K562 (cell line): ENCODE measurements at regions not wholly inside any gene's neighbourhood (a gene's known extent, or its start where the extent isn't known, plus 50 kb on each side); places are given as distances from the start of the nearest gene placed in this dataset.

Experiments used
- EGR1 ChIP-seq: fragments of 450-650 bp; conservative IDR thresholded peaks from 2 replicates; pipeline ENCODE4 v1.6.1; 2017; ENCODE audit warnings: mild to moderate bottlenecking
- KDM2B ChIP-seq: fragments of 250-450 bp; sonication (Bioruptor Pico); IDR thresholded peaks from 2 replicates; pipeline ENCODE4 v1.8.0; 2021; ENCODE audit warnings: mild to moderate bottlenecking, moderate library complexity
- LCOR ChIP-seq: sonication (generic); formaldehyde crosslinking; IDR thresholded peaks from 2 replicates; pipeline ENCODE4 v1.8.0; 2022; ENCODE audit warnings: mild to moderate bottlenecking, missing genetic modification reagents
- PTRF ChIP-seq: fragments of 450-650 bp; IDR thresholded peaks from 2 replicates; pipeline ENCODE4 v1.6.1; 2016; ENCODE audit warnings: mild to moderate bottlenecking, missing genetic modification characterization, missing compliant biosample characterization
- RBM14 ChIP-seq: fragments of 200-400 bp; formaldehyde crosslinking; IDR thresholded peaks from 2 replicates; pipeline ENCODE4 v1.6.1; 2018; ENCODE audit warnings: low read depth, mild to moderate bottlenecking, low read length, moderate library complexity, borderline replicate concordance; ENCODE audit not compliant: insufficient read depth
- SMAD2 ChIP-seq: fragments of 150-350 bp; IDR thresholded peaks from 2 replicates; pipeline ENCODE4 v1.6.1; 2014; ENCODE audit warnings: low read depth, mild to moderate bottlenecking, low read length
- ZNF766 ChIP-seq: fragments of 200-800 bp; sonication (Bioruptor generic); conservative IDR thresholded peaks from 2 replicates; pipeline ENCODE4 v1.6.1; 2016; ENCODE audit warnings: missing genetic modification characterization, missing compliant biosample characterization
- ZNF79 ChIP-seq: fragments of 250-450 bp; sonication (Bioruptor Pico); IDR thresholded peaks from 2 replicates; pipeline ENCODE4 v1.4.0; 2020; ENCODE audit warnings: low read depth, mild to moderate bottlenecking, moderate library complexity
- TF ChIP-seq, protein P1 (sequence below), 2 experiments: fragments of 450-650 bp in 1 of 2; IDR thresholded peaks; 2 replicates each; pipeline ENCODE4 v1.6.1; 2011 to 2017; ENCODE audit warnings: low read depth in 2 of 2, antibody characterized with exemption in 1 of 2, borderline replicate concordance in 1 of 2, low read length in 1 of 2, mild to moderate bottlenecking in 1 of 2, mixed read lengths in 1 of 2; ENCODE audit not compliant: control insufficient read depth in 1 of 2
- TF ChIP-seq, protein P2 (sequence below): IDR thresholded peaks from 3 replicates; pipeline ENCODE4 v1.6.1; 2011; ENCODE audit warnings: borderline replicate concordance, mild to moderate bottlenecking; ENCODE audit not compliant: insufficient read length, insufficient read depth

DNA sequence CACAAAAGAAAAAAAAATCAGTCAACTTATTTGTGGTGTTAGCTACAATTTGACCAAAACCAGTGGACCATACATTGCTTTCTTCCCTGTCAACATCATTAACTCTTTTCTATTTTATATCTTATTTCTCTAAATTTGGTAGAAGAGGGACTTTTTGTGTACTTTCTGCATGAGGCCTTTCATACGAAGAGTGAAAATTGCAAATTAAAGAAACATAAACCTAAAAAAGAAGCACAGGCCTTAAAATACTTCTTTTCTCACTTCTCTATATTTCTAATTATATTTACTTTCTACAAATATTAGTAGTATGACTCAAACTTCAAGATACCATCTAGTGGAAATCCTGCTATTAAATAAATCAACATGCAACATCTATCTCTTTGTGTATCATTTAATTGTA lies 1073.4 kb upstream of the ZEB2 start (continued):
- TF ChIP-seq, protein P1, sequence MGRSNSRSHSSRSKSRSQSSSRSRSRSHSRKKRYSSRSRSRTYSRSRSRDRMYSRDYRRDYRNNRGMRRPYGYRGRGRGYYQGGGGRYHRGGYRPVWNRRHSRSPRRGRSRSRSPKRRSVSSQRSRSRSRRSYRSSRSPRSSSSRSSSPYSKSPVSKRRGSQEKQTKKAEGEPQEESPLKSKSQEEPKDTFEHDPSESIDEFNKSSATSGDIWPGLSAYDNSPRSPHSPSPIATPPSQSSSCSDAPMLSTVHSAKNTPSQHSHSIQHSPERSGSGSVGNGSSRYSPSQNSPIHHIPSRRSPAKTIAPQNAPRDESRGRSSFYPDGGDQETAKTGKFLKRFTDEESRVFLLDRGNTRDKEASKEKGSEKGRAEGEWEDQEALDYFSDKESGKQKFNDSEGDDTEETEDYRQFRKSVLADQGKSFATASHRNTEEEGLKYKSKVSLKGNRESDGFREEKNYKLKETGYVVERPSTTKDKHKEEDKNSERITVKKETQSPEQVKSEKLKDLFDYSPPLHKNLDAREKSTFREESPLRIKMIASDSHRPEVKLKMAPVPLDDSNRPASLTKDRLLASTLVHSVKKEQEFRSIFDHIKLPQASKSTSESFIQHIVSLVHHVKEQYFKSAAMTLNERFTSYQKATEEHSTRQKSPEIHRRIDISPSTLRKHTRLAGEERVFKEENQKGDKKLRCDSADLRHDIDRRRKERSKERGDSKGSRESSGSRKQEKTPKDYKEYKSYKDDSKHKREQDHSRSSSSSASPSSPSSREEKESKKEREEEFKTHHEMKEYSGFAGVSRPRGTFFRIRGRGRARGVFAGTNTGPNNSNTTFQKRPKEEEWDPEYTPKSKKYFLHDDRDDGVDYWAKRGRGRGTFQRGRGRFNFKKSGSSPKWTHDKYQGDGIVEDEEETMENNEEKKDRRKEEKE (IDR thresholded peaks at IDR 0.05; ENCODE audit: borderline replicate concordance in 1 of 2, control insufficient read depth in 1 of 2, low read depth in 2 of 2, low read length in 1 of 2): no peak
- TF ChIP-seq SMAD2 (no peak), LCOR (CRISPR knock-in tag) (no peak), KDM2B (CRISPR knock-in tag) (no peak), EGR1 (no peak), ZNF766 (CRISPR knock-in tag) (no peak), ZNF79 (no peak), RBM14 (no peak), PTRF (tag) (no peak)
- TF ChIP-seq, protein P2, sequence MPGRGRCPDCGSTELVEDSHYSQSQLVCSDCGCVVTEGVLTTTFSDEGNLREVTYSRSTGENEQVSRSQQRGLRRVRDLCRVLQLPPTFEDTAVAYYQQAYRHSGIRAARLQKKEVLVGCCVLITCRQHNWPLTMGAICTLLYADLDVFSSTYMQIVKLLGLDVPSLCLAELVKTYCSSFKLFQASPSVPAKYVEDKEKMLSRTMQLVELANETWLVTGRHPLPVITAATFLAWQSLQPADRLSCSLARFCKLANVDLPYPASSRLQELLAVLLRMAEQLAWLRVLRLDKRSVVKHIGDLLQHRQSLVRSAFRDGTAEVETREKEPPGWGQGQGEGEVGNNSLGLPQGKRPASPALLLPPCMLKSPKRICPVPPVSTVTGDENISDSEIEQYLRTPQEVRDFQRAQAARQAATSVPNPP: no peak
